HG02840 (cell line): ENCODE measurements at regions not wholly inside any gene's neighbourhood (a gene's known extent, or its start where the extent isn't known, plus 50 kb on each side); places are given as distances from the start of the nearest gene placed in this dataset.

Source experiments
- ATAC-seq: cut with Tn5 transposase; IDR thresholded peaks from one replicate; pipeline ENCODE4 v1.9.1; 2021; ENCODE audit warnings: mild to moderate bottlenecking, moderate library complexity, moderate number of reproducible peaks; ENCODE audit not compliant: unreplicated experiment, low FRiP score

DNA sequence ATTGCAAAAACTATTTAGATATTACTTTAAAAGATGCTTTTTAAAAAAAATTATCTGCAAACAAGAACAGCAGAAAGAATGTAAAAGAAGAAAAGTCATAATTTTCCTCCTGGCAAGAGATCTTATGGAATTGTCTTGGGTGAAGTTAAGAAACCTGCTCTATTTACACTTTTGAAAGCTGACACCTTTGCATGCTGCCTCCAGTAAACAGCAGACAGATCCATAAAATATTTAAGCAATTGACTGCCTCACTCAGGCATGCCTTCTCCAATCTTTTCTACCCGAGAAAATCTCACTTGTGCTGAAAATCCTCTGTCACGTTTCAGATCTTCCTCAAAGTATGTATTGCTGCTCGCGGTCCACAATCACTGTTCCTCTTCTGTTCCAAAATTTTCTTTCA is 107.9 kb upstream of the ZP4 start:
- ATAC-seq = no peak

DNA sequence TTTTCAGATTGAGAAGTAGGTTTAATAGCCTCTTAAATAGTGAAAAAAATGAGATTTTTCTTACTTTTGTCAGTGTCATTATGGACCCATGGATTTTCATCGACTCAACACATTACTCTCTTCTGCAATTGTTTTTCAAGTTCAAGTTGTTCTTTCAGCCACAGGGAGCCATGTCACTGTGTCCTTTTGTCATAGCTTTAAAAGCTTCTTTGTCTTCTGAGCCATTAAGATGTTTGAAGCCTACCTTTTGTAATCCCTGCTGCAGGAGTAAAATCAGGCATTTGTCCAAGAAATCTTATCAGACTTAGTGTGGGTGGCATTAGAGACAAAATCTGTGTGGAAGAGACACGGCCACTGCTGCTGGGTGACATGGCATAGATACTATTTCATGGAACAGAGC is 92.8 kb upstream of the ZP4 start:
- ATAC-seq = no peak

DNA sequence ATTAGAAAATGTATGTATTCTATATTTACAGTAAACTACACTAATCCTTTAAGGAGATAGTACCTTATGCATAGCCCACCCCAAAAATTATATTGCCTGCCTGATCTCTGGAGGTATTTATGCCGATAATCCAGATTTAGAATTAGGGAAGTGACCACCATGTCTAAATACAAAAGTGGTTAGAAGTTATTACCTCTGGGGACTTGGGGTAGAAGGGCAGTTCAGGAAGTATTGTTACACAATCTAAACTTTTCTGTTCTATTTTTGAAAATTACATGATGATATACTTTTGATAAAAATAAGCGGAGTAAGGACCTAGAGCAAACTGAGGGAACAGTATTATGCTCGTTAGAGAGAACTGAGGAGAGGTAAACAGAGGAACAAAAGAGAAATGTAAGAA is 90.5 kb upstream of the ZP4 start:
- ATAC-seq = no peak

DNA sequence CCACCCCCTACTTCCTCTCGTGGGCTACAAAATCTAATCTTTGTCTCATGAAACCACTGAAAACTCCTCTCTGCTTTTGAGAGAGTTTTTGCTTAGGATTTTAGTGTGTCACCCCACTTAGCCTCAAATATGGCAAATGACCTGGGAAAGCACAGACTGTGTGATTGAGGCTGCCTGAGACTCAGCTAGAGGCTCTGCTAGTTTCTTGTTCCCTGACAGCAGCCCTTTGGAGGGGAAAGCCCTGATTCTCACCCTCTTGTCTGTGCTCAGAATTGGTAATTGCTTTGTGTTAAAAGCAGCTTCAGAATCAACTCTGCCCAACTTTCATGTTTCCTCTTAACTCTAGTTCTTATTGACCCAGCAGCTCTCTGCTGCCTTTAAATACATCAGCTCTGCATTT is 85.6 kb upstream of the ZP4 start:
- no peak for ATAC-seq

DNA sequence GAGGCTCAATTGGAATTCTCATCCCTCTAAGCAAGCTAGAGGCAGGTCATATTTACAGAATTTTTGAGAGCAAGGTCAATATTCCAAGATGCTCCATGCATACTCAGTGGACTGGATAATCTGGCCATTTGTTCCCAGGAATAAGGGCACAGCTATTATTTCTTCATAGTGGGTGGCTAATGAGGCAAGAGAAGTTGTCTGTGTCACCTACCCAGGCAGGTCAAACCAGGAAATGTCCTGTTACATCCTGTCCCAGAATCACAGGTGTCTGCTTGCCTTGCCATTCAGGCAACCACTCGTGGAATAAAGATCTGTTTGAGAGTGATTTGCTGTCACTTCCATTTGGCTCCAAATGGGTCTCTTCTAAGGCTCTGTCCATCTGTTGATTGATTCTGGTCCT is 85.2 kb upstream of the ZP4 start:
- ATAC-seq = no peak

DNA sequence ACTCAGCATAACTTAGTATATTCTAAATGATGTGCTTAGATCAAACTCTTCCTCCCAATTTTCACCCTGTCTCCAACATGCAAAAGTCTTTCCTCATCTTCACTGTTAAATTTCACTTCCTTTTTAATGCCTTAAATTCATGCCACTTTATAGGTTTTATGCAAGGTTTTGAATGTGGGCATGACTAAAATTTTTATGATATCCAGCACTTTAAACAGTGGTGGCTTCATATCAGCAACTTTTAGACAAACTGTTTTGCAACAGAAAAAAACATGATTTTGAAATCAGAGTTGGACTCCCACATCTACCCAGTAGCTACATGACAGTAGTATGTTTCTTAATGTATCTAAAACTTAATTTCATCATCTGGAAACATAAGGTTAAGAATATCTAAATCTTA is 84.7 kb upstream of the ZP4 start:
- ATAC-seq = no peak

DNA sequence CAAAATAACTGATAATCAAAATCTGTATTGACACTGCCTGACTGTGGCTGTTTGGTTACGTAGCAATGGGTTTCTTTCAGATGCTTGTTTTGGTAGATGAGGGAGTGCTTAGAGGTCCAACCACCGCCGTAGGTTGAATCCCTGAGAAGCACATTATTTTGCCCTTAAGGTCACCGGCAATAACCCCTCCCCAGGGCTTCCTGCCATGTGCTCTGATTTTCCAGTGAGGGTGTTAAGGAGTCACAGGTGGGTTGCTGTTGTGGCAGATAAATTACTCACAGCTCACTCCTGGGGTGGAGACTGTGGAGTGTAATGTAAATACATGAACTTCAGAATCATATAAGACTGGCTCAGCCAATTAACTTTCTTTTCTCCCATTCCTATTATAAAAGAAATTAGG is 81.5 kb upstream of the ZP4 start:
- no peak for ATAC-seq

DNA sequence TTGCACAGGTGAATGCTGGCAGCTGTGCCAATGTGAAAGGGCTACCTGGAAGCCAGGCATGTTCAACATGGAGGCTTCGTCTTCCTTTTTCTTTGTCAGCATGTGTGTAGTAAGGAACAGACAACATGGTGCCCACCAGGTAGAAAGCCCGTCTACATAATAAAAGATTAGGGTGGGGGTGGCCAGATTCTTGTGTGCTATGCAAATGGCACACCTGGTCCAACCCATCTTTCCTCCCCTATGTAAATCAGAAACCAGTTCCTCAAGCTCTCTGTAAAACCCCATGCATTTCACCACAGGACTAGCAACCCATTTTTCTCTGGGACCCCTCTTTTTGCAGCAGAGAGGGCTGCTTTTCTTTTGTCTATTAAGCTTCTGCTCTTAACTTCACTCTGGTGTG is 72.3 kb upstream of the ZP4 start:
- ATAC-seq = no peak

DNA sequence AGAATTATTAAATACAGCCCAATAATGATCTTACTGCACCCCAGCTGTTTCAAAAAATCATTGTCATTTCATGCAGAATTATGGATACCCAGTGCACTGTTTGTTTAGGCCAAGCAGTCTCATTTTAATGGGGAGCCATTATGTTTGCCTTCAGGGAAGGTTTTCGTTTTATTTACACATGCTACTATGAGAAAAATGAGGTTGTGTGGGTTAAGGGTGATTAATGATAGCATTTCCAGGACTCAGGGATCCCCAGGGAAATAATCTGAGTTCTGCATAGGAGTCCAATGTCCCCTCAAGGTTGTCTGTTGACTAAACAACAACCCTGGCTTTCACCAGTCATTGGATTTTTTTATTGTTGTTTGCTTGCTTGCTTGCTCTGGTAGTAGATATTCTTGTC is 71.0 kb upstream of the ZP4 start:
- no peak for ATAC-seq

DNA sequence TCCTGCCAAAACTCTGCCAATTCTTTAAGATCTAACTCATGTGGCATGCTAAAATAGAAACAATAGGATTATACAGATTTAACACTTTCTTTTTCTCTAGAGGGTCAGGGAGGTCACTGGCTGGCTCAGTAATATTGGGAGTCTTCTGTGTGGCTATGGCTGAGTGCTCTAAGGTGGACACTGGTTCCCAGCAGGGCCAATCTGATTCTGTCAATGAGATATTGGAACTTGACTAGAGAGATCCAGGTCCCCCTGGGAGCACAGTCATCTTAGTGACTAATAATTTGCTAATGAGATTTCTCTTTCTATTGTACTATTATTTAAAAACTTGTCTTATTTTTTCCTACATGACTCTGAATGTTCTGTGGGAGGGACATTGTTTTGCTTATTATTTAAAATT is 69.1 kb upstream of the ZP4 start:
- no peak for ATAC-seq

DNA sequence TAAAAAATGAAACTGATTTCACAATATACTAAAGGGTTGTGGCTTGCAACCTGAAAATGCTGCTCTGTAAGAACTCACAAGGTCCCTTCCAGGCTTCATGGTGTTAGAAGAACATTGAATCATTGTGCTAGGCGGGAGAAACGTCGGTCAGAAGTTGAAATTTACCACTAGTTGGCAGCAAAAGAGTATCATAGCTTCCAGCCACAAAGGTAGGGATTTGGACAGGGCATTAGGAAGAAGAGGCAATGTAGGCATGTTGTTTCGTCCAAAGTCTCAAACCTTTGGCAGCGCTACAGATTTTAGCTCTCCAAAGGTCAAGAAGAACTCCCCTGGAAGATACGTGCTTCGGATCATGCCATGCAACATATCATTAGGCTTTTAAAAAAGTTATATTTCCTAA is 62.5 kb upstream of the ZP4 start:
- ATAC-seq = no peak
